D721Med (cell line): ENCODE measurements at regions not wholly inside any gene's neighbourhood (a gene's known extent, or its start where the extent isn't known, plus 50 kb on each side); places are given as distances from the start of the nearest gene placed in this dataset.

Experiments
- DNase-seq: peaks from one replicate; pipeline ENCODE4 v3.0.0; 2011; ENCODE audit warnings: low spot score; ENCODE audit not compliant: insufficient read length
- FAIRE-seq: peaks from 2 replicates; lab custom pipeline; 2011; peaks lifted over from hg19 to GRCh38; lab: Jason Lieb, UNC
- CTCF ChIP-seq: IDR thresholded peaks from 2 replicates; pipeline ENCODE4 v1.5.1; 2012; ENCODE audit warnings: mild to moderate bottlenecking, control low read depth; ENCODE audit not compliant: insufficient read depth; ENCODE audit errors: missing control alignments

- TF ChIP-seq CTCF, result no peak
- FAIRE-seq (no peak), DNase-seq (no peak)
Observed at GRCh38 chr12:46508651-46509050, 136.1 kb upstream of the SLC38A2 start.

- DNase-seq (no peak), FAIRE-seq (no peak)
- TF ChIP-seq CTCF, result no peak
Observed at GRCh38 chr12:46507766-46508165, 135.2 kb upstream of the SLC38A2 start.

- no peak for TF ChIP-seq CTCF
- no peak for DNase-seq
- no peak for FAIRE-seq
Observed at GRCh38 chr12:46506961-46507360, 134.4 kb upstream of the SLC38A2 start.

GRCh38 chr12:46506198-46506597 is 133.6 kb upstream of the SLC38A2 start:
- DNase-seq (no peak), FAIRE-seq (no peak)
- TF ChIP-seq CTCF, result no peak

- TF ChIP-seq CTCF, result no peak
- DNase-seq (no peak), FAIRE-seq (no peak)
Observed at GRCh38 chr12:46504494-46504893, 131.9 kb upstream of the SLC38A2 start.

GRCh38 chr12:46503637-46504175 is 131.1 kb upstream of the SLC38A2 start:
- FAIRE-seq (no peak), DNase-seq (no peak)
- no peak for TF ChIP-seq CTCF

GRCh38 chr12:46500673-46501072 is 128.1 kb upstream of the SLC38A2 start:
- FAIRE-seq (no peak), DNase-seq (no peak)
- no peak for TF ChIP-seq CTCF
